ENCODE measurements at regions not wholly inside any gene's neighbourhood (a gene's known extent, or its start where the extent isn't known, plus 50 kb on each side); places are given as distances from the start of the nearest gene placed in this dataset.

DNA sequence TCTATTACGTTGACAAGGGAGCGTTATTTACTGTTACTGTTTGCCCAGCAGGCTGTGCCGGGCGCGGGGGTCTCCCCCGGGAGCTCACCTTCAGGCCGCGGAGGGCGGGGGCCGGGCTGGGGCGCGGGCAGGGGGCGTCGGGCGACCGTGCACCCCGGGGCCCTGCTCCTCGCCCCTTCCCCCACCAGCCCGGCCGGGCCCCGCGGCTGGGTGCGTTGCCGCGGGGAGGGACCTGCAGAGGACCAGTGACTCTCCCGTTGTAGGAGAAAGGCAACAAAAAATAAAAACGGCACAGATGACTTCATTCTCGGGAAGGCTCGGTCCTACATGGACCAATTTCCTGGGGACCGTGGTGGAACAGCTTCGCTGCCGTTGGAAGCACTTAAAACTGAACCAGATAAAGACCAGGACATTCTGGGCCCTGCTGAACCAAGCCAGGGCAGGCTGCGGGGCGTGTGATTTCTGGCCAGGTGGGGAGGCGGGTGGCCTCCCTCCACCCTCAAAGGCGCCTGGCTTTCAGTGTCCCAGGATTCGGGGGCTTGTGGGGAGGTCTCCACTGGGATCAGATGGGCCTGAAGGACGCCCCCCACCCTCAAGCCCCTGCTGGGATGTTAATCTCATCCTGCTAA is 57.4 kb downstream of the IGLL1 start:
- Histone ChIP-seq H3K4me3 (ENCODE audit: low read depth, low read length) (no peak overlapping the region), H3K27ac (ENCODE audit: insufficient read depth, low read length, poor library complexity, severe bottlenecking) (no peak overlapping the region)

DNA sequence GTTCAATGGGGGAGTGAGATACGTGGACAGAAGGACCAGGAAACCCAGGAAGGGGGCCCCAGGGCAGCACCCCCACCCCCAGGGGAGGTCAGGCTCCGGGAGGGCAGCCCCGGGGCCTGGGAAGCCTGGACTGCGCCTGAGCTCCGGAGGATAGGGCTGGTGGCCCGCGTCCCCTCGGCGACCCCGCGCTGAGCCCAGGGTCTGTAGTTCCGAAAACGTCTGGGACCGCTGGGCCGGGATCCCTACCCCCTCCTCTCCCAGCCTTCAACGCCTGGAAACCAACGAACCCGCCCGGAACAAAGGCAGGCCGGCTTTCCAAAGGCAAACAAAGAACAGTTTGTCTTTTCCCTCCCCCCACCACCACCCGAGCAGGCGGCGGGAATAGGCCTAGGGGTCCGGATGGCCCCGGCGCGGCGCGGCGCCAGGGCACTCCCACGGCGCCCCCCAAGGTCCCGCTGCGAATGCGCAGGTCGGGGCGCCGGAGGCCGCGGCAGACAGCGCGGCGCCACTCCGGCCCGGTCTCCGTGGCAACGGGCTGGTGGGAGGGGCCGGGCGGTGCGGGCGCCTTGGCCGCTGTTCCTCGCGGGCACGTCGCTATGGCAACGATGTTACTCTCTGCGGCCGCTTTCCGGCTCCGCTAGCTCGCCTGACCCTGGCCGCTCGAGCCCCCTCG is 58.5 kb downstream of the IGLL1 start:
- H3K9me3 ChIP-seq (ENCODE audit: control insufficient read depth in 2 of 2, low read length in 2 of 2), result no peaks in the 10 kb centered on the region
- no peak overlapping the region for H3K4me3 ChIP-seq (ENCODE audit: low read depth, low read length)
- ATAC-seq (ENCODE audit: low read depth in 2 of 2), result peak; percentile 64 to 70
- Mint-ChIP-seq H3K27ac (peak overlapping the region in 1 of 3 donors; percentile 41), H3K9me3 (peaks cover 0 to 2% (median 0%) of the 10 kb centered on the region in 7 donors), H3K4me1 (peaks cover 0 to 4% (median 1%) of the 10 kb centered on the region in 4 donors), H3K36me3 (no peaks in the 10 kb centered on the region), H3K4me3 (peak overlapping the region in 2 of 4 donors; percentile 62 to 82), H3K27me3 (peaks cover 58% of the 10 kb centered on the region)
- no peaks in the 10 kb centered on the region for H3K36me3 ChIP-seq (ENCODE audit: control insufficient read depth, insufficient read depth, low read length)
- H3K27ac ChIP-seq (ENCODE audit: insufficient read depth, low read length, poor library complexity, severe bottlenecking), result no peak overlapping the region
- H3K4me1 ChIP-seq (ENCODE audit: control insufficient read depth, insufficient read depth, low read length, poor library complexity, severe bottlenecking), result peaks cover 12% of the 10 kb centered on the region
- H3K27me3 ChIP-seq (ENCODE audit: control insufficient read depth, insufficient read depth, low read length), result no peaks in the 10 kb centered on the region
- peak; percentile 26 to 67 (median 36) for DNase-seq

More for the DNA sequence above, 57.4 kb downstream of the IGLL1 start:
- Mint-ChIP-seq H3K9me3 (peaks cover 0 to 2% (median 0%) of the 10 kb centered on the region in 7 donors), H3K27ac (no peak overlapping the region), H3K4me1 (peaks cover 0 to 4% (median 1%) of the 10 kb centered on the region in 4 donors), H3K27me3 (peaks cover 57% of the 10 kb centered on the region), H3K4me3 (peak overlapping the region in 3 of 4 donors; percentile 24 to 58 (median 44)), H3K36me3 (no peaks in the 10 kb centered on the region)
- Histone ChIP-seq H3K36me3 (ENCODE audit: control insufficient read depth, insufficient read depth, low read length) (no peaks in the 10 kb centered on the region), H3K9me3 (ENCODE audit: control insufficient read depth in 2 of 2, low read length in 2 of 2) (no peaks in the 10 kb centered on the region), H3K4me1 (ENCODE audit: control insufficient read depth, insufficient read depth, low read length, poor library complexity, severe bottlenecking) (peaks cover 12% of the 10 kb centered on the region), H3K27me3 (ENCODE audit: control insufficient read depth, insufficient read depth, low read length) (no peaks in the 10 kb centered on the region)
- DNase-seq (no peak), ATAC-seq (ENCODE audit: low read depth in 2 of 2) (no peak)

DNA sequence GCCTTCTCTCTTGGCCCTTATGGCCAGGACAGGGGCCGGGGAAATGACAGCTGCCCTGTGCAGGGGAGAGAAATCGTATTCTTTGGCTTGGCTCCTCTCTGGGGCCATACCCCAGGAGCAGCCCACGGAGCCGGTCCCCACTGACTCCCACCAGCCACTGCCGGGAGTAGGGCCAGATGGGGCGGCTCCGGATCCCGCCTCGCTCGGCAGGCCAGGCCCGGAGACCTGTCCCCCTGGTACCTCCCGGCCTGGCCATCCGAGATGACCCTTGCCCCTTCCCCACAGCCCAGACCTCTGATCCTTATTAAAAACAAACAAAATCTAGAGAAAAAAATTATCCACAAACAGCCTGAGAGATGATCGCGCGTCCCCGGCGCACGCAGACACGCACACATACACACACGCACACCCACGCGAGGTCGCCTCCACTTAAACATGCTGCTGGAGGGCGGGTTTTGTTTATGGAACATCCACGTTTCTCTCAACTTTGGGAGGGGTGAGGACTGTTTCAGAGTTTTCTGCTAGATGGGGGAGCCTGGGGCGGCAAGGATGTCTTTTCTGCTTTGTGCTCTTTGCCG is 59.1 kb downstream of the IGLL1 start:
- DNase-seq (no peak), ATAC-seq (ENCODE audit: low read depth in 2 of 2) (no peak)
- Histone ChIP-seq H3K27ac (ENCODE audit: insufficient read depth, low read length, poor library complexity, severe bottlenecking) (no peak overlapping the region), H3K36me3 (ENCODE audit: control insufficient read depth, insufficient read depth, low read length) (no peaks in the 10 kb centered on the region), H3K9me3 (ENCODE audit: control insufficient read depth in 2 of 2, low read length in 2 of 2) (no peaks in the 10 kb centered on the region), H3K4me3 (ENCODE audit: low read depth, low read length) (no peak overlapping the region), H3K4me1 (ENCODE audit: control insufficient read depth, insufficient read depth, low read length, poor library complexity, severe bottlenecking) (peaks cover 12% of the 10 kb centered on the region), H3K27me3 (ENCODE audit: control insufficient read depth, insufficient read depth, low read length) (no peaks in the 10 kb centered on the region)
- Mint-ChIP-seq H3K4me1 (peaks cover 0 to 4% (median 1%) of the 10 kb centered on the region in 4 donors), H3K9me3 (peaks cover 0 to 2% (median 0%) of the 10 kb centered on the region in 7 donors), H3K4me3 (peak overlapping the region in 3 of 4 donors; percentile 52 to 82 (median 62)), H3K36me3 (no peaks in the 10 kb centered on the region), H3K27ac (peak overlapping the region in 1 of 3 donors; percentile 41), H3K27me3 (peaks cover 52% of the 10 kb centered on the region)

DNA sequence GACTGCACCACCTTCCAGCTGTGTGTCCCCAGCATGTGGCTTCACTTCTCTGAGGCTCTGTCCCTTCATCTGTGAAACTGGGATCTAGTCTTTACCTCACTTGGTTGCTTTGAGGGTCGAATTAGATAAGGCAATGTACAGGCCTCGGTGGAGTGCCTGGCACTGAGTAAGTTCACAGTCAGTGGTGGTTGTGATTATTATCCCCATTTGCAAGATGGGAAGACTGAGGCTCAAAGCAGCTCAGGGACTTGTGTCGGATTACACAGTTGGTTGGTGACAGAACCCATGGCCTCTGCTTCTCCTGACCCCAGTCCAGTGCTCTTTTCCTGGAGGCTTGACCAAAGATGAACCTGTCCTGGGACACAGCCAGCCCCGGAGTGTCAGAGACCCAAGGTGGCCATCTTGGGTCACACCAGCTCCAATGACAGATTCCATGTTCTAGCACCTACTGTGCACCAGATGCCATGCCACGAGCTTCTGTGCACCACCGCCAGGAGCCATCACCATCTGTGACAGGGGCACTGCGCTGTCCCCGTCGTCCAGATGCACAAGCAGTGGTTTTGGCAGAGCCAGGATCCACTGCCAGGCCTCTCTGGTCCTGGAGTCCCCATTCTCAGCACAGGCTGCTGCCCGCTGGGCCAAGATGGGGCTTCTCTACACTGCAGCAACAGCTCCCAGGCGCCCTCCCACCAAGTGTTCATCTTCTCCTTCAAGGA is 60.5 kb downstream of the IGLL1 start:
- H3K9me3 ChIP-seq (ENCODE audit: control insufficient read depth in 2 of 2, low read length in 2 of 2), result no peaks in the 10 kb centered on the region
- no peak for DNase-seq
- no peak for ATAC-seq (ENCODE audit: low read depth in 2 of 2)
- Mint-ChIP-seq H3K27me3 (peaks cover 47% of the 10 kb centered on the region), H3K9me3 (peaks cover 0 to 3% (median 0%) of the 10 kb centered on the region in 7 donors), H3K27ac (no peak overlapping the region), H3K4me1 (peaks cover 0 to 4% (median 1%) of the 10 kb centered on the region in 4 donors), H3K36me3 (no peaks in the 10 kb centered on the region), H3K4me3 (no peak overlapping the region)
- no peak overlapping the region for H3K4me3 ChIP-seq (ENCODE audit: low read depth, low read length)
- H3K27me3 ChIP-seq (ENCODE audit: control insufficient read depth, insufficient read depth, low read length), result no peaks in the 10 kb centered on the region
- H3K27ac ChIP-seq (ENCODE audit: insufficient read depth, low read length, poor library complexity, severe bottlenecking), result no peak overlapping the region
- H3K36me3 ChIP-seq (ENCODE audit: control insufficient read depth, insufficient read depth, low read length), result no peaks in the 10 kb centered on the region
- H3K4me1 ChIP-seq (ENCODE audit: control insufficient read depth, insufficient read depth, low read length, poor library complexity, severe bottlenecking), result peaks cover 12% of the 10 kb centered on the region

DNA sequence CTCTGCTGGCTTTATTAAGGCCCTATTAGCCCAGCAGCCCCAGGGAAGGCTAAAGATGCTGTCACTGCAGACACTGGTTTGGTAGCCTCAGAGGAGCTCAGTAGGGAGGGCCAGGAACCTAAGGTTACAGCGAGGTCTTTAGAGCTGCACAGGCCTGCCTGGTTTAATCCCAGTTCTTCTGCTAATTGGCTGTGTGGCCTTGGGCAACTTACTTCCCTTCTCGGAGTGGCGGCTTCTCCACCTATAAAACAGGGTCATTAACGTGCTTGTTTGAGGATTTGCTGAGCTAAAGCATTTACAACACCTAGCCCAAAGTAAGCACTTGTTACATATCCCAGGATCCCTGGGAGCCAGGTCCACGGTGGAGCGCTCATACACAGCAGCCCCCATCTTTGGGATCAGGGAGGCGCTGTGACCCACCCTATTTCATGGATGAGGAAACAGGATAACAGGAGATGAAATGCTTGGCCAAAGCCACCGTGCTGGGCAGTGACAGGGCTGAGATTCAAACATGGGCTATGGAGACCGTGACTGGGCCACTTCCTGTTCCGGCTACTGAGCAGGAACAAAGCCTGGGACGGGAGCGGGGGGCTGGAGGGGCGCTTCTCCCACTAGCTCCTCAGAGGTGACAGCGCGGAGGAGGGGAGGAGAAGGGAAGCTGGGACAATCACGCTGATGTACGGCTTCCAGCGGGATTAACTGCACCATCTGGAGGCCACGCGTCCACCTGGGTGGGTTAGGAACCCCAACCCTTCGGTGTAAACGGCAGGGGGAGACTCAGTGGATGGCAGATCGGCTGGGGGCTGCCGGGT is 61.5 kb downstream of the IGLL1 start:
- DNase-seq (no peak), ATAC-seq (ENCODE audit: low read depth in 2 of 2) (no peak)
- no peaks in the 10 kb centered on the region for H3K36me3 Mint-ChIP-seq
- peak overlapping the region in 1 of 4 donors; percentile 82 for H3K4me3 Mint-ChIP-seq
- H3K27me3 Mint-ChIP-seq, result peaks cover 50% of the 10 kb centered on the region
- Histone ChIP-seq H3K27ac (ENCODE audit: insufficient read depth, low read length, poor library complexity, severe bottlenecking) (no peak overlapping the region), H3K4me3 (ENCODE audit: low read depth, low read length) (no peak overlapping the region), H3K9me3 (ENCODE audit: control insufficient read depth in 2 of 2, low read length in 2 of 2) (no peaks in the 10 kb centered on the region), H3K4me1 (ENCODE audit: control insufficient read depth, insufficient read depth, low read length, poor library complexity, severe bottlenecking) (peaks cover 12% of the 10 kb centered on the region), H3K36me3 (ENCODE audit: control insufficient read depth, insufficient read depth, low read length) (no peaks in the 10 kb centered on the region), H3K27me3 (ENCODE audit: control insufficient read depth, insufficient read depth, low read length) (no peaks in the 10 kb centered on the region)
- peaks cover 0 to 4% (median 1%) of the 10 kb centered on the region in 4 donors for H3K4me1 Mint-ChIP-seq
- H3K9me3 Mint-ChIP-seq, result peaks cover 0 to 3% (median 0%) of the 10 kb centered on the region in 7 donors
- H3K27ac Mint-ChIP-seq, result no peak overlapping the region

DNA sequence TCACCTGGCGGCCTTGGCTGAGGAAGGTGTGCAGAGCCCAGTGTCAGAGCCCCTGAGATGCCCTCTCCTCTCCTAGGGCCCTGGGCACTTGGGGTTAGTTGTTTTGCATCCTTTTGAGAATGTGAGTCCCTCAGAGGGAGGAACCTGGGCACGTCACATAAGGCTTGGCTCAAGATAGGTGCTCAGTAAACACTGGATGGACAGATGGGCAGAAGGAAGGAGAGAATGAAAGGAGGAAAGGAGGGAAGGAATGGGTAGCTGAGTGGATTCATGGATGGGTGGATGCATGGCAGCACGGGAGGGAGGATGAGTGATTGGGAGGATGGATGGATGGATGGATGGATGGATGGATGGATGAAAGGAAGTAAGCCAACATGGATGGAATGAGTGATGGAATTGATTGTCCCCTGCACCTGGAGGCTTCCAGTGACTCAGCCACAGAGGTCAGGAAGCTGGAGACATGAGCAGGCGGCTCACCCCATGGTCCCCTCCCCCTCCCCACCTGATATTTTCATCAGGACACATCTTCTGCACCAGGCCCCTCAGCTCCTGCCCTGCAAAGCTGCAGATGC is 62.2 kb downstream of the IGLL1 start:
- Mint-ChIP-seq H3K4me3 (no peak overlapping the region), H3K9me3 (peaks cover 0 to 3% (median 0%) of the 10 kb centered on the region in 7 donors)

DNA sequence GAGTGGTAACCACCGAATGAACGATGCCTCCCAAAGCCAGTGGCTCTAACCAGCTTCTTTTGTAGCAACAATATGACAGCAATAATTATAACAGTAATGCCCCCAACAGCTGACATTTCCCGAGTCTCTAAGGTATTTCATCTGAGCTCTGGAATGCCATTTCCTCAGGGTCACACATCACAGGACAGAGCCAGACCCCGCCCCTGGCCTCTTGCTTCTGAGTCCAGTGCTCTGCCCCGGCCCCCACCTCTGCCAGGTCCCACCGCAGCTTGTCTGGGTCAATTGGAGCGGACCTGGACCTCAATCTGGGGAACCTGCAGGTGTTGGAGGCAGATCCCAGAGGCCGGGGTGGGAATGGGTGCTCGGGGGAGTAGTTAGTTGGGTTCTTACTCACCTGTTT is 63.8 kb downstream of the IGLL1 start:
- no peaks in the 10 kb centered on the region for H3K36me3 ChIP-seq (ENCODE audit: control insufficient read depth, insufficient read depth, low read length)
- no peaks in the 10 kb centered on the region for H3K9me3 ChIP-seq (ENCODE audit: control insufficient read depth in 2 of 2, low read length in 2 of 2)
- Mint-ChIP-seq H3K27ac (no peak overlapping the region), H3K9me3 (peaks cover 0 to 3% (median 0%) of the 10 kb centered on the region in 7 donors), H3K4me3 (no peak overlapping the region), H3K4me1 (peaks cover 0 to 4% (median 1%) of the 10 kb centered on the region in 4 donors), H3K36me3 (no peaks in the 10 kb centered on the region), H3K27me3 (peaks cover 36% of the 10 kb centered on the region)
- H3K4me3 ChIP-seq (ENCODE audit: low read depth, low read length), result no peak overlapping the region
- H3K4me1 ChIP-seq (ENCODE audit: control insufficient read depth, insufficient read depth, low read length, poor library complexity, severe bottlenecking), result peaks cover 3% of the 10 kb centered on the region
- no peaks in the 10 kb centered on the region for H3K27me3 ChIP-seq (ENCODE audit: control insufficient read depth, insufficient read depth, low read length)
- no peak overlapping the region for H3K27ac ChIP-seq (ENCODE audit: insufficient read depth, low read length, poor library complexity, severe bottlenecking)
- ATAC-seq (ENCODE audit: low read depth in 2 of 2) (no peak), DNase-seq (no peak)

More for the DNA sequence above, 62.2 kb downstream of the IGLL1 start:
- DNase-seq, result no peak
- no peaks in the 10 kb centered on the region for H3K27me3 ChIP-seq (ENCODE audit: control insufficient read depth, insufficient read depth, low read length)
- H3K36me3 Mint-ChIP-seq, result no peaks in the 10 kb centered on the region
- peaks cover 0 to 4% (median 1%) of the 10 kb centered on the region in 4 donors for H3K4me1 Mint-ChIP-seq
- H3K9me3 ChIP-seq (ENCODE audit: control insufficient read depth in 2 of 2, low read length in 2 of 2), result no peaks in the 10 kb centered on the region
- H3K36me3 ChIP-seq (ENCODE audit: control insufficient read depth, insufficient read depth, low read length), result no peaks in the 10 kb centered on the region
- no peak overlapping the region for H3K27ac Mint-ChIP-seq
- H3K4me3 ChIP-seq (ENCODE audit: low read depth, low read length), result no peak overlapping the region
- H3K27ac ChIP-seq (ENCODE audit: insufficient read depth, low read length, poor library complexity, severe bottlenecking), result no peak overlapping the region
- H3K4me1 ChIP-seq (ENCODE audit: control insufficient read depth, insufficient read depth, low read length, poor library complexity, severe bottlenecking), result peaks cover 12% of the 10 kb centered on the region
- H3K27me3 Mint-ChIP-seq, result peaks cover 43% of the 10 kb centered on the region
- ATAC-seq (ENCODE audit: low read depth in 2 of 2), result no peak

All from CD4-positive, CD25-positive, alpha-beta regulatory T cell (primary cell).